B cell (primary cell): ENCODE measurements at regions not wholly inside any gene's neighbourhood (a gene's known extent, or its start where the extent isn't known, plus 50 kb on each side); places are given as distances from the start of the nearest gene placed in this dataset.

Experiments used
- ATAC-seq: fragments of 200-7000 bp; cut with Tn5 transposase; one replicate; pipeline ENCODE4 v1.10.0; 2021; ENCODE audit warnings: low read depth, mild to moderate bottlenecking, moderate number of reproducible peaks, moderate library complexity
- CTCF ChIA-PET: fragments of 350-600 bp; sonication (Branson Sonifier 250); formaldehyde crosslinking; loops from one replicate; lab custom pipeline; 2021; ENCODE audit warnings: antibody characterized with exemption, inconsistent platforms; lab: Charles Lee
- POLR2A ChIA-PET: fragments of 350-600 bp; sonication (Branson Sonifier 250); formaldehyde crosslinking; loops from one replicate; lab custom pipeline; 2021; ENCODE audit warnings: antibody characterized with exemption; lab: Charles Lee
- DNase-seq: peaks from one replicate; pipeline ENCODE4 v3.0.0; 2013
- H2AFZ ChIP-seq: 2 replicates; pipeline ENCODE4 v1.6.1; 2012; ENCODE audit warnings: mild to moderate bottlenecking, low read depth, low read length; ENCODE audit not compliant: insufficient read depth, poor library complexity, severe bottlenecking
- H3K27ac ChIP-seq, 2 donors: 1 replicate in 1 of 2; 2 replicates in 1 of 2; pipeline ENCODE4 v1.5.1; 2012 to 2013; ENCODE audit warnings: low read length in 2 of 2, mild to moderate bottlenecking in 2 of 2, moderate library complexity in 1 of 2
- H3K27me3 ChIP-seq, 4 experiments: fragments of 200-600 bp in 1 of 4; sonication (generic) in 1 of 4; replicated peaks in 1 of 4; 1 replicate in 2 of 4; 2 replicates in 2 of 4; pipeline versions ENCODE4 v1.6.1 to v1.7.0; 2013 to 2016; ENCODE audit warnings: low read length in 3 of 4, mild to moderate bottlenecking in 2 of 4, mixed read lengths in 1 of 4, moderate library complexity in 1 of 4; ENCODE audit not compliant: insufficient read depth in 4 of 4, control insufficient read depth in 3 of 4; ENCODE audit errors: control extremely low read depth in 1 of 4
- H3K36me3 ChIP-seq, 2 experiments: replicated peaks in 1 of 2; 1 replicate in 1 of 2; 2 replicates in 1 of 2; pipeline versions ENCODE4 v1.6.1 to v1.7.1; 2013; ENCODE audit warnings: low read length in 1 of 2; ENCODE audit not compliant: insufficient read depth in 2 of 2, control insufficient read depth in 1 of 2; ENCODE audit errors: control extremely low read depth in 1 of 2, extremely low read depth in 1 of 2
- H3K4me1 ChIP-seq, 2 donors: fragments of 200-600 bp in 1 of 2; sonication (generic) in 1 of 2; 1 replicate in 1 of 2; 2 replicates in 1 of 2; pipeline versions ENCODE4 v1.5.1 to v1.6.1; 2013 to 2017; ENCODE audit warnings: low read length in 2 of 2; ENCODE audit not compliant: control insufficient read depth in 2 of 2, insufficient read depth in 2 of 2
- H3K4me2 ChIP-seq: replicated peaks from 2 replicates; pipeline ENCODE3; 2012; ENCODE audit warnings: mild to moderate bottlenecking, low read depth, low read length; ENCODE audit not compliant: poor library complexity, severe bottlenecking
- H3K4me3 ChIP-seq, 5 experiments: fragments of 200-600 bp in 1 of 5; sonication (generic) in 1 of 5; 1 replicate in 3 of 5; 2 replicates in 2 of 5; pipeline versions ENCODE4 v1.5.1 to v1.7.0; 2011 to 2016; ENCODE audit warnings: low read length in 4 of 5, mild to moderate bottlenecking in 4 of 5, low read depth in 2 of 5, control low read depth in 1 of 5, moderate library complexity in 1 of 5; ENCODE audit not compliant: insufficient read depth in 1 of 5; ENCODE audit errors: control extremely low read depth in 1 of 5, extremely low read depth in 1 of 5
- H3K79me2 ChIP-seq: fragments of 200-600 bp; sonication (generic); one replicate; pipeline ENCODE4 v1.6.0; 2016; ENCODE audit warnings: low read length; ENCODE audit not compliant: control insufficient read depth, insufficient read depth
- H3K9ac ChIP-seq: fragments of 200-600 bp; sonication (generic); 2 replicates; pipeline ENCODE4 v1.6.1; 2017; ENCODE audit warnings: mild to moderate bottlenecking, low read length, moderate library complexity
- H3K9me3 ChIP-seq, 3 donors: one replicate each; pipeline versions ENCODE4 v1.6.1 to v1.7.1; 2013; ENCODE audit warnings: low read length in 2 of 3; ENCODE audit not compliant: control insufficient read depth in 2 of 3, insufficient read depth in 1 of 3; ENCODE audit errors: control extremely low read depth in 1 of 3
- H4K20me1 ChIP-seq: 2 replicates; pipeline ENCODE4 v1.6.0; 2012; ENCODE audit warnings: mild to moderate bottlenecking, low read length; ENCODE audit not compliant: insufficient read depth, control insufficient read depth, poor library complexity, severe bottlenecking
- H3K27ac Mint-ChIP-seq: one replicate; pipeline ENCODE4 v1.8.0; 2021; ENCODE audit warnings: mixed read lengths
- H3K27me3 Mint-ChIP-seq: one replicate; pipeline ENCODE4 v1.8.0; 2021; ENCODE audit warnings: mixed read lengths
- H3K4me1 Mint-ChIP-seq: one replicate; pipeline ENCODE4 v1.8.0; 2021; ENCODE audit warnings: mixed read lengths
- H3K4me3 Mint-ChIP-seq: one replicate; pipeline ENCODE4 v1.8.0; 2021; ENCODE audit warnings: mixed read lengths
- H3K9me3 Mint-ChIP-seq: one replicate; pipeline ENCODE4 v1.8.0; 2022; ENCODE audit warnings: mixed read lengths; ENCODE audit not compliant: insufficient read depth
- CTCF ChIP-seq: fragments of 200-600 bp; IDR thresholded peaks from one replicate; pipeline ENCODE4 v1.8.0; 2022; ENCODE audit warnings: antibody characterized with exemption, mild to moderate bottlenecking
- EZH2 ChIP-seq: IDR thresholded peaks from 2 replicates; pipeline ENCODE4 v1.6.1; 2012; ENCODE audit warnings: borderline replicate concordance, low read depth, mild to moderate bottlenecking, moderate library complexity, low read length; ENCODE audit not compliant: insufficient read depth, poor library complexity, severe bottlenecking
- WGBS: methylation state at CpG from one replicate; pipeline ENCODE4 v1.1.5; 2013; ENCODE audit warnings: missing lambda C conversion rate; ENCODE audit not compliant: insufficient coverage; 5-methylcytosine and 5-hydroxymethylcytosine counted together
- intact Hi-C: fragments of 100-400 bp; cut with micrococcal nuclease; formaldehyde crosslinking; loops from one replicate; pipeline ENCODE4 v1.10.0; 2022

DNA sequence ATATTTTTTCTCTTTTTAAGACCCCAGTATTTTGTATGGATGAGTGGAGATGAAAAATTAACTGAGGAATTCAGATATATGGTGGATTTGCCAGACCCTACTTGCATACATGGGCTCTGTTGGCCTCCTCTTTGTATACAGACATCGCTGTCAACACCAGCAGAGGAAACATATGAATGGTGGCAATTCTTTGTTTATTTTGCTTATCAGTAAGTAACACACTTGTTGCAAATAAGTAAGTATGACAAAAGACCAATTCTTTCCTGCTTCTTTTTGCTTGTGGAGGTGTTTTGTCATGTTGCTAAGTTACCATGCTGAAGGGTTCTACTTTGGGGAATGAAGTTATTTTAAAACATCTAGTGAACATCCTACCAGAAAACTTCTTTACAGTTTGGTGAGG is 298.2 kb downstream of the KIF4B start:
- no CpG with 5 or more reads among the region's 1 CpG for WGBS
- Histone ChIP-seq H4K20me1 (no peaks in the 10 kb centered on the region), H3K4me1 (no peaks in the 10 kb centered on the region), H2AFZ (no peak overlapping the region), H3K9me3 (no peaks in the 10 kb centered on the region), H3K27ac (no peak overlapping the region), H3K4me3 (no peak overlapping the region), H3K9ac (no peak overlapping the region), H3K4me2 (no peak overlapping the region), H3K27me3 (no peaks in the 10 kb centered on the region), H3K36me3 (no peaks in the 10 kb centered on the region), H3K79me2 (no peaks in the 10 kb centered on the region)
- Mint-ChIP-seq H3K27ac (no peak overlapping the region), H3K4me1 (no peaks in the 10 kb centered on the region), H3K27me3 (no peaks in the 10 kb centered on the region), H3K4me3 (no peak overlapping the region), H3K9me3 (no peaks in the 10 kb centered on the region)
- POLR2A ChIA-PET, result no interaction called here
- no peak for TF ChIP-seq EZH2
- no peak for TF ChIP-seq CTCF
- DNase-seq (no peak), ATAC-seq (no peak)
- intact Hi-C loops, result no loop called here
- CTCF ChIA-PET, result no interaction called here

DNA sequence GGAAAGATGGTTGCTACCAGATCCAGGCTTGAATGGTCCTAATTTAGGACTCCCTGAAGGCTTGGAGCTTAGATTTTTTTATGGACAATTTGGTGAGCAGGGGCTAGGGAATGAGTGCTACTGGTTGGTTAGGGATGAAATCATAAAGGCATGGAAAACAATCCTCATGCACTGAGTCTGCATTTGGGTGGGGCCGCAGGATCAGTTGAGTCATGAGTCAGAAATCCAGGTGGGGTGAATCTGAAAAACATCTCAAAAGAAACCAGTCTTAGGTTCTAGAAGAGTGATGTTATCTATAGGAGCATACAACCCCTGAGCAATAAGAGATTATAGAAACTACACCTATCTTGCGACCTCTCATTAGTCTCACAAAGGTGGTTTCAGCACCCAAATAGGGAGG is 300.0 kb downstream of the KIF4B start:
- no peak for TF ChIP-seq EZH2
- TF ChIP-seq CTCF, result no peak
- ChIA-PET POLR2A (no interaction called here), CTCF (no interaction called here)
- H3K36me3 ChIP-seq, result no peaks in the 10 kb centered on the region
- no peak overlapping the region for H3K4me3 Mint-ChIP-seq
- ATAC-seq, result no peak
- WGBS, result 100% methylated on average over 1 of the region's 2 CpGs
- H4K20me1 ChIP-seq, result no peaks in the 10 kb centered on the region
- no peak overlapping the region for H2AFZ ChIP-seq
- H3K27me3 ChIP-seq, result no peaks in the 10 kb centered on the region
- DNase-seq, result no peak
- intact Hi-C loops, result no loop called here
- H3K4me2 ChIP-seq, result no peak overlapping the region
- no peaks in the 10 kb centered on the region for H3K27me3 Mint-ChIP-seq
- no peaks in the 10 kb centered on the region for H3K4me1 Mint-ChIP-seq
- no peaks in the 10 kb centered on the region for H3K79me2 ChIP-seq
- H3K4me1 ChIP-seq, result no peaks in the 10 kb centered on the region
- no peak overlapping the region for H3K4me3 ChIP-seq
- no peak overlapping the region for H3K9ac ChIP-seq
- H3K27ac Mint-ChIP-seq, result no peak overlapping the region
- H3K27ac ChIP-seq, result no peak overlapping the region
- no peaks in the 10 kb centered on the region for H3K9me3 Mint-ChIP-seq
- peaks cover 0 to 4% (median 0%) of the 10 kb centered on the region in 3 donors for H3K9me3 ChIP-seq
